Activated T-cell treated with anti-CD3 and anti-CD28 coated beads for 48 hours (primary cell): ENCODE measurements at regions not wholly inside any gene's neighbourhood (a gene's known extent, or its start where the extent isn't known, plus 50 kb on each side); places are given as distances from the start of the nearest gene placed in this dataset.
"Not testable (repeated sequence)": the region's sequence is repeated elsewhere in the genome, so short reads cannot be mapped to it uniquely, and the experiment has no call there.

Experiments used
- DNase-seq: peaks from one replicate; pipeline ENCODE4 v3.0.0-alpha.2; 2020; ENCODE audit warnings: low read depth

- not testable (repeated sequence) for DNase-seq
Observed at GRCh38 chr15:24309700-24310099, 365.9 kb upstream of the NPAP1 start.

GRCh38 chr15:24311692-24312091 is 363.9 kb upstream of the NPAP1 start:
- not testable (repeated sequence) for DNase-seq

- not testable (repeated sequence) for DNase-seq
Observed at GRCh38 chr15:24316326-24316725, 359.2 kb upstream of the NPAP1 start.

GRCh38 chr15:24318981-24319380 is 356.6 kb upstream of the NPAP1 start:
- DNase-seq, result no peak

GRCh38 chr15:24324096-24324495 is 351.5 kb upstream of the NPAP1 start:
- DNase-seq, result not testable (repeated sequence)

GRCh38 chr15:24326513-24326912 is 349.1 kb upstream of the NPAP1 start:
- not testable (repeated sequence) for DNase-seq

- not testable (repeated sequence) for DNase-seq
Observed at GRCh38 chr15:24331964-24332363, 343.6 kb upstream of the NPAP1 start.

GRCh38 chr15:24341876-24342275 is 333.7 kb upstream of the NPAP1 start:
- not testable (repeated sequence) for DNase-seq

- DNase-seq, result not testable (repeated sequence)
Observed at GRCh38 chr15:24352777-24353176, 322.8 kb upstream of the NPAP1 start.

- not testable (repeated sequence) for DNase-seq
Observed at GRCh38 chr15:24381103-24381502, 294.5 kb upstream of the NPAP1 start.

GRCh38 chr15:24385258-24385657 is 290.3 kb upstream of the NPAP1 start:
- not testable (repeated sequence) for DNase-seq

- DNase-seq, result no peak
Observed at GRCh38 chr15:24394303-24394702, 281.3 kb upstream of the NPAP1 start.

GRCh38 chr15:24412649-24413048 is 262.9 kb upstream of the NPAP1 start:
- not testable (repeated sequence) for DNase-seq

GRCh38 chr15:24426286-24427054 is 249.1 kb upstream of the NPAP1 start:
- DNase-seq, result not testable (repeated sequence)

- not testable (repeated sequence) for DNase-seq
Observed at GRCh38 chr15:24427055-24427400, 248.5 kb upstream of the NPAP1 start.

- not testable (repeated sequence) for DNase-seq
Observed at GRCh38 chr15:24435075-24435820, 240.3 kb upstream of the NPAP1 start.

- DNase-seq, result not testable (repeated sequence)
Observed at GRCh38 chr15:24437270-24437669, 238.3 kb upstream of the NPAP1 start.

- DNase-seq, result not testable (repeated sequence)
Observed at GRCh38 chr15:24437735-24438134, 237.8 kb upstream of the NPAP1 start.

- DNase-seq, result not testable (repeated sequence)
Observed at GRCh38 chr15:24477107-24478025, 198.2 kb upstream of the NPAP1 start.

GRCh38 chr15:24485885-24486567 is 189.5 kb upstream of the NPAP1 start:
- DNase-seq, result not testable (repeated sequence)

GRCh38 chr15:24488164-24488907 is 187.2 kb upstream of the NPAP1 start:
- not testable (repeated sequence) for DNase-seq
